ENCODE measurements at regions not wholly inside any gene's neighbourhood (a gene's known extent, or its start where the extent isn't known, plus 50 kb on each side); places are given as distances from the start of the nearest gene placed in this dataset.

DNA sequence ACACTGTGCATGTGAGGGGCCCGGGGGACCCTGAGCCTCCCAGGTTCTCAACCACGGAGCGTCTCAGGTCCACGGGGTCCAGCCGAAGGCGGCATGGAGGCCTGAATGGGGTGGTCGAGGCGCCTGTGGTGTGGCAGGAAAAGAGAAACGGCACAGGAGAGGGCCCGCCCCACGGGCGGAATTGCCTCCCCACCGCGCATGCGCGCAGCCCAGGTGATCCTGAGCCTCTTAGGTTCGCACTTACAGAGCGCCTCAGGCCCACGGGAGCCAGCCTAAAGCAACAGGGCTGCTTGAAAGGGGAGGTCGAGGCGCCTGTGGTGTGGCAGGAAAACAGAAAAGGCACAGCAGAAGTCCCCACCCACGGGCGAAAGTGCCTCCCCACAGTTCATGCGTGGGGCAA lies 311.0 kb downstream of the ALG10 start:
- Histone ChIP-seq H3K27me3 (no peaks in the 10 kb centered on the region), H3K27ac (no peak overlapping the region), H3K4me1 (no peaks in the 10 kb centered on the region), H3K9me3 (peaks cover 0 to 94% (median 0%) of the 10 kb centered on the region in 4 donors), H3K4me3 (no peak overlapping the region), H3K36me3 (no peaks in the 10 kb centered on the region)
- no peak for TF ChIP-seq EP300 (IDR thresholded peaks at IDR 0.05)
- no peak for TF ChIP-seq CTCF (IDR thresholded peaks at IDR 0.05)
- TF ChIP-seq POLR2A (IDR thresholded peaks at IDR 0.05), result no peak
- WGBS, 2 donors, result 69 to 81% methylated on average over 20 to 24 of the region's 24 CpGs
- DNase-seq (ENCODE audit: low spot score in 2 of 2), result no peak

DNA sequence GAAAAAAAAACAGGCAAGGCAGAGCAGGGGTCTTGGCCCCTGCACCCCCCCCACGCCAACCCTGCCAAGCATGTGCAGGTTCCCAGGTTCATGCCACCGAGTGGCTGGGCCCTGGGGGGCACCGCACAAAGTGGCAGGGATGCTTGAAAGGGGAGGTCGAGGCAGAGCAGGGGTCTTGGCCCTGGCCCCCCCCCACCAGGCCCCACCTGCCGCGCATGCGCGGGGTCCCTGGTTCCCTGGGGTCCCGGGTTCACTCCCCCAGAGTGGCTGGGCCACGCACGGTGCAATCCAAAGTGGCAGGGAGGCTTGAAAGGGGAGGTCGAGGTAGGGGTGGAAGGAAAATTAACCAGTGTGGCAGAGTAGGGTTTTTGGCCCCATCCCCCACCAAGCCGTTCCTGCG lies 312.2 kb downstream of the ALG10 start:
- Histone ChIP-seq H3K27me3 (no peaks in the 10 kb centered on the region), H3K4me1 (no peaks in the 10 kb centered on the region), H3K36me3 (no peaks in the 10 kb centered on the region), H3K27ac (no peak overlapping the region), H3K9me3 (peaks cover 0 to 94% (median 0%) of the 10 kb centered on the region in 4 donors), H3K4me3 (no peak overlapping the region)
- TF ChIP-seq EP300 (IDR thresholded peaks at IDR 0.05) (no peak), CTCF (IDR thresholded peaks at IDR 0.05) (no peak), POLR2A (IDR thresholded peaks at IDR 0.05) (no peak)
- no peak for DNase-seq (ENCODE audit: low spot score in 2 of 2)
- 80 to 89% methylated on average over 13 of the region's 14 CpGs for WGBS, 2 donors

GRCh38 chr12:34334953-34335743 lies 312.9 kb downstream of the ALG10 start:
- H3K9me3 ChIP-seq, result peaks cover 0 to 94% (median 0%) of the 10 kb centered on the region in 4 donors
- H3K4me1 ChIP-seq, result no peaks in the 10 kb centered on the region
- no peaks in the 10 kb centered on the region for H3K36me3 ChIP-seq
- 56 to 61% methylated on average over 47 of the region's 47 CpGs for WGBS, 2 donors
- no peak for TF ChIP-seq CTCF (IDR thresholded peaks at IDR 0.05)
- TF ChIP-seq EP300 (IDR thresholded peaks at IDR 0.05), result no peak
- no peak for TF ChIP-seq POLR2A (IDR thresholded peaks at IDR 0.05)
- no peak overlapping the region for H3K27ac ChIP-seq
- no peaks in the 10 kb centered on the region for H3K27me3 ChIP-seq
- H3K4me3 ChIP-seq, result no peak overlapping the region
- DNase-seq (ENCODE audit: low spot score in 2 of 2), result no peak

GRCh38 chr12:34335819-34336262 lies 313.5 kb downstream of the ALG10 start:
- WGBS, 2 donors, result 67 to 70% methylated on average over 18 to 25 of the region's 25 CpGs
- TF ChIP-seq CTCF (IDR thresholded peaks at IDR 0.05) (no peak), POLR2A (IDR thresholded peaks at IDR 0.05) (no peak), EP300 (IDR thresholded peaks at IDR 0.05) (no peak)
- Histone ChIP-seq H3K4me1 (no peaks in the 10 kb centered on the region), H3K9me3 (peaks cover 0 to 95% (median 0%) of the 10 kb centered on the region in 4 donors), H3K4me3 (no peak overlapping the region), H3K27ac (no peak overlapping the region), H3K27me3 (no peaks in the 10 kb centered on the region), H3K36me3 (no peaks in the 10 kb centered on the region)
- DNase-seq (ENCODE audit: low spot score in 2 of 2), result no peak

DNA sequence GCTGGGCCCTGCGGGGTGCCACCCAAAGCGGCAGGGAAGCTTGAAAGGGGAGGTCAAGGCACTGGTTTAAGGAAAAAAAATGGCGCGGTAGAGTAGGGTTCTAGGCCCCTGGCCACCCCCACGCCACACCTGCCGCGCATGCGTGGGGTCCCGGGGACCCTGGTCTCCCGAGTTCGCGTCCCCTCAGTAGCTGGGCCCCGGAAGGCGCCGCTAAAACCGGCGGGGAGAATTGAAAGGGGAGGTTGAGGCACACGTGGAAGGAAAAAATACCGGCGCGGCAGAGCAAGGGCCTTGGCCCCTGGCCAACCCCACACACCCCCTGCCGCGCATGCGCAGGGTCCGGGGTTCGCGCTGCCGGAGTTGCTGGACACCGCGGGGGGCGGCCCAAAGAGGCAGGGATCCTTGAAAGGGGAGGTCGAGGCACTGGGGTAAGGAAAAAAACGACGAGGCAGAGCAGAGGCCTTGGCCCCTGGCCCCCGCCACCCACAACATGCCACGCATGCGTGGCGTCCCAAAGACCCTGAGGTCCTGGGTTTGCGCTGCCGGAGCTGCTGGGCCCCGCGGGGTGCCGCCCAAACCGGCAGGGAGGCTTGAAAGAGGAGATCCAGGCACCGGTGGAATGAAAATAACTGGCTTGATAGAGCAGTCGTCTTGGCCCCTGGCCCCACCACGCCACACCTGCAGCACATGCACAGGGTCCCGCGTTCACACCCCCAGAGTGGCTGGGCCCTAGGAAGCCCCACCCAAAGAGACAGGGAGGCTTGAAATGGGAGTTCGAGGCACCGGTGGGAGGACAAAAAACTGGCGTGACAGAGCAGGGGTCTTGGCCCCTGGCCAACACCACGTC lies 314.5 kb downstream of the ALG10 start:
- Histone ChIP-seq H3K9me3 (peaks cover 0 to 95% (median 0%) of the 10 kb centered on the region in 4 donors), H3K4me1 (no peaks in the 10 kb centered on the region), H3K27ac (no peak overlapping the region), H3K27me3 (no peaks in the 10 kb centered on the region), H3K36me3 (no peaks in the 10 kb centered on the region), H3K4me3 (no peak overlapping the region)
- no peak for DNase-seq (ENCODE audit: low spot score in 2 of 2)
- no peak for TF ChIP-seq EP300 (IDR thresholded peaks at IDR 0.05)
- WGBS, 2 donors, result 69 to 77% methylated on average over 43 to 53 of the region's 53 CpGs
